ENCODE measurements at regions not wholly inside any gene's neighbourhood (a gene's known extent, or its start where the extent isn't known, plus 50 kb on each side); places are given as distances from the start of the nearest gene placed in this dataset.

GRCh38 chr5:123868881-123869280 lies 356.9 kb downstream of the CSNK1G3 start:
- no peak for TF ChIP-seq EZH2 (IDR thresholded peaks at IDR 0.05; ENCODE audit: borderline replicate concordance, insufficient read depth, low read depth, low read length, poor library complexity, severe bottlenecking)
- TF ChIP-seq CTCF (IDR thresholded peaks at IDR 0.05): no peak
- Mint-ChIP-seq H3K27me3 (peaks cover 4% of the 10 kb centered on the region), H3K4me3 (no peak overlapping the region), H3K27ac (no peak overlapping the region), H3K9me3 (ENCODE audit: insufficient read depth) (no peaks in the 10 kb centered on the region), H3K4me1 (no peaks in the 10 kb centered on the region)
- H4K20me1 ChIP-seq (ENCODE audit: control insufficient read depth, insufficient read depth, low read length, poor library complexity, severe bottlenecking): no peaks in the 10 kb centered on the region
- no peak overlapping the region for H2AFZ ChIP-seq (ENCODE audit: insufficient read depth, low read depth, low read length, poor library complexity, severe bottlenecking)
- no peaks in the 10 kb centered on the region for H3K9me3 ChIP-seq (ENCODE audit: control extremely low read depth in 1 of 3, control insufficient read depth in 2 of 3, insufficient read depth in 1 of 3, low read length in 2 of 3)
- intact Hi-C loops (cut with micrococcal nuclease): no loop called here
- no peaks in the 10 kb centered on the region for H3K79me2 ChIP-seq (ENCODE audit: control insufficient read depth, insufficient read depth, low read length)
- ATAC-seq (ENCODE audit: low read depth) (no peak), DNase-seq (no peak)
- no CpG with 5 or more reads among the region's 4 CpGs for WGBS (ENCODE audit: insufficient coverage)
- no peaks in the 10 kb centered on the region for H3K27me3 ChIP-seq (replicated peaks in 1 of 4; ENCODE audit: control extremely low read depth in 1 of 4, control insufficient read depth in 3 of 4, insufficient read depth in 4 of 4, low read length in 3 of 4)
- ChIA-PET POLR2A (no interaction called here), CTCF (no interaction called here)
- no peak overlapping the region for H3K9ac ChIP-seq (ENCODE audit: low read length)
- H3K4me3 ChIP-seq (ENCODE audit: control extremely low read depth in 1 of 5, extremely low read depth in 1 of 5, insufficient read depth in 1 of 5, low read depth in 2 of 5, low read length in 4 of 5): no peak overlapping the region
- H3K4me1 ChIP-seq (ENCODE audit: control insufficient read depth in 2 of 2, insufficient read depth in 2 of 2, low read length in 2 of 2): no peaks in the 10 kb centered on the region
- no peaks in the 10 kb centered on the region for H3K36me3 ChIP-seq (replicated peaks in 1 of 2; ENCODE audit: control extremely low read depth in 1 of 2, control insufficient read depth in 1 of 2, extremely low read depth in 1 of 2, insufficient read depth in 2 of 2, low read length in 1 of 2)
- no peak overlapping the region for H3K27ac ChIP-seq (ENCODE audit: low read length in 2 of 2)
- no peak overlapping the region for H3K4me2 ChIP-seq (replicated peaks; ENCODE audit: low read depth, low read length, poor library complexity, severe bottlenecking)

GRCh38 chr5:123868267-123868666 lies 356.3 kb downstream of the CSNK1G3 start:
- H2AFZ ChIP-seq (ENCODE audit: insufficient read depth, low read depth, low read length, poor library complexity, severe bottlenecking): no peak overlapping the region
- H3K4me3 ChIP-seq (ENCODE audit: control extremely low read depth in 1 of 5, extremely low read depth in 1 of 5, insufficient read depth in 1 of 5, low read depth in 2 of 5, low read length in 4 of 5): no peak overlapping the region
- ATAC-seq (ENCODE audit: low read depth) (no peak), DNase-seq (no peak)
- H3K9me3 ChIP-seq (ENCODE audit: control extremely low read depth in 1 of 3, control insufficient read depth in 2 of 3, insufficient read depth in 1 of 3, low read length in 2 of 3): no peaks in the 10 kb centered on the region
- H4K20me1 ChIP-seq (ENCODE audit: control insufficient read depth, insufficient read depth, low read length, poor library complexity, severe bottlenecking): no peaks in the 10 kb centered on the region
- intact Hi-C loops (cut with micrococcal nuclease): no loop called here
- CTCF ChIA-PET: no interaction called here
- POLR2A ChIA-PET: no interaction called here
- Mint-ChIP-seq H3K27me3 (peaks cover 4% of the 10 kb centered on the region), H3K4me3 (no peak overlapping the region), H3K4me1 (no peaks in the 10 kb centered on the region), H3K27ac (no peak overlapping the region), H3K9me3 (ENCODE audit: insufficient read depth) (no peaks in the 10 kb centered on the region)
- H3K4me1 ChIP-seq (ENCODE audit: control insufficient read depth in 2 of 2, insufficient read depth in 2 of 2, low read length in 2 of 2): no peaks in the 10 kb centered on the region
- no peaks in the 10 kb centered on the region for H3K36me3 ChIP-seq (replicated peaks in 1 of 2; ENCODE audit: control extremely low read depth in 1 of 2, control insufficient read depth in 1 of 2, extremely low read depth in 1 of 2, insufficient read depth in 2 of 2, low read length in 1 of 2)
- H3K9ac ChIP-seq (ENCODE audit: low read length): no peak overlapping the region
- H3K27me3 ChIP-seq (replicated peaks in 1 of 4; ENCODE audit: control extremely low read depth in 1 of 4, control insufficient read depth in 3 of 4, insufficient read depth in 4 of 4, low read length in 3 of 4): no peaks in the 10 kb centered on the region
- H3K79me2 ChIP-seq (ENCODE audit: control insufficient read depth, insufficient read depth, low read length): no peaks in the 10 kb centered on the region
- no peak for TF ChIP-seq CTCF (IDR thresholded peaks at IDR 0.05)
- TF ChIP-seq EZH2 (IDR thresholded peaks at IDR 0.05; ENCODE audit: borderline replicate concordance, insufficient read depth, low read depth, low read length, poor library complexity, severe bottlenecking): no peak
- no peak overlapping the region for H3K4me2 ChIP-seq (replicated peaks; ENCODE audit: low read depth, low read length, poor library complexity, severe bottlenecking)
- H3K27ac ChIP-seq (ENCODE audit: low read length in 2 of 2): no peak overlapping the region
